ENCODE measurements at regions not wholly inside any gene's neighbourhood (a gene's known extent, or its start where the extent isn't known, plus 50 kb on each side); places are given as distances from the start of the nearest gene placed in this dataset.

GRCh38 chrX:40835526-40835925 lies 100.2 kb upstream of the MED14 start:
- TF ChIP-seq CTCF (IDR thresholded peaks at IDR 0.05; ENCODE audit: low read depth, low read length): no peak
- TF ChIP-seq POLR2A (IDR thresholded peaks at IDR 0.05; ENCODE audit: extremely low read depth, insufficient read length): no peak

Measured in NB4 (cell line).